Stimulated activated CD4-positive, alpha-beta T cell treated with anti-CD3 and anti-CD28 coated beads, TNF-alpha, amount 100 ng/mL, for 48 hours (primary cell): ENCODE measurements at regions not wholly inside any gene's neighbourhood (a gene's known extent, or its start where the extent isn't known, plus 50 kb on each side); places are given as distances from the start of the nearest gene placed in this dataset.

ENCODE experiments used
- DNase-seq, 3 donors: peaks; one replicate each; pipeline ENCODE4 v3.0.0-alpha.2; 2020; ENCODE audit warnings: low read depth in 3 of 3

GRCh38 chr2:129296396-129296795 is 683.1 kb upstream of the RAB6C start:
- no peak for DNase-seq

- DNase-seq, result no peak
Observed at GRCh38 chr2:129296806-129297205, 682.7 kb upstream of the RAB6C start.

- DNase-seq, result no peak
Observed at GRCh38 chr2:129297430-129297829, 682.0 kb upstream of the RAB6C start.

GRCh38 chr2:129299338-129299737 is 680.1 kb upstream of the RAB6C start:
- DNase-seq, result no peak

GRCh38 chr2:129299756-129300155 is 679.7 kb upstream of the RAB6C start:
- DNase-seq, result no peak

GRCh38 chr2:129300456-129300855 is 679.0 kb upstream of the RAB6C start:
- DNase-seq, result no peak

- no peak for DNase-seq
Observed at GRCh38 chr2:129301431-129301913, 678.0 kb upstream of the RAB6C start.

GRCh38 chr2:129302106-129302505 is 677.4 kb upstream of the RAB6C start:
- no peak for DNase-seq

GRCh38 chr2:129302561-129303183 is 676.8 kb upstream of the RAB6C start:
- DNase-seq, result no peak

- DNase-seq, result no peak
Observed at GRCh38 chr2:129314120-129314519, 665.3 kb upstream of the RAB6C start.

- no peak for DNase-seq
Observed at GRCh38 chr2:129318581-129319421, 660.7 kb upstream of the RAB6C start.

- no peak for DNase-seq
Observed at GRCh38 chr2:129319422-129319717, 660.1 kb upstream of the RAB6C start.

GRCh38 chr2:129320288-129320687 is 659.2 kb upstream of the RAB6C start:
- no peak for DNase-seq

GRCh38 chr2:129324349-129324748 is 655.1 kb upstream of the RAB6C start:
- no peak for DNase-seq

- DNase-seq, result no peak
Observed at GRCh38 chr2:129325151-129325550, 654.3 kb upstream of the RAB6C start.

GRCh38 chr2:129329574-129329973 is 649.9 kb upstream of the RAB6C start:
- no peak for DNase-seq

- DNase-seq, result no peak
Observed at GRCh38 chr2:129330504-129330903, 649.0 kb upstream of the RAB6C start.

- DNase-seq, result no peak
Observed at GRCh38 chr2:129331638-129332037, 647.8 kb upstream of the RAB6C start.

GRCh38 chr2:129334128-129334527 is 645.3 kb upstream of the RAB6C start:
- DNase-seq, result no peak

GRCh38 chr2:129334696-129335410 is 644.6 kb upstream of the RAB6C start:
- no peak for DNase-seq

GRCh38 chr2:129336276-129336675 is 643.2 kb upstream of the RAB6C start:
- DNase-seq, result no peak

- no peak for DNase-seq
Observed at GRCh38 chr2:129337076-129337475, 642.4 kb upstream of the RAB6C start.

GRCh38 chr2:129345540-129345939 is 633.9 kb upstream of the RAB6C start:
- DNase-seq, result no peak
